KG1 (cell line): ENCODE measurements at regions not wholly inside any gene's neighbourhood (a gene's known extent, or its start where the extent isn't known, plus 50 kb on each side); places are given as distances from the start of the nearest gene placed in this dataset.

Experiments used
- DNase-seq: peaks from one replicate; lab custom pipeline; 2025; lab: John Stamatoyannopoulos, UW

DNA sequence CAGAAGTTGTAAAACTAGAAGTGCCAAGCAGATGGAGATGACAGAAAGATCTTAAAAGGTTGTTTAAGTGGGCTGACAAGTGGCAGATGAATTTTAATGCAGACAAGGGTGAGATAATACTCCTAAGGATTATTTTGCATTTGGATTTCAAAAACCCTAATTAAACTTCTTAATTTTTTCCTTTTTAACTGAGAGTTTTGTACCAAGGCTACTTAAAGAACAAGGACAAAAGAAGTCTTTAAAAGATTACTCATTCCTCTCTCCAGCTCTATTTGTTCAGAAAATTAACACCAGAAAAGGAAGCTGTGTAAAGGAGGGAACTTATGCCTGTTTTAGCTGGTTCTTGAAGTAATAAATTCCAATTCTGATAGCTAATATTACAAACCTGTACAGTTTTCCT lies 275.4 kb downstream of the ETNK1 start:
- DNase-seq, result no peak

DNA sequence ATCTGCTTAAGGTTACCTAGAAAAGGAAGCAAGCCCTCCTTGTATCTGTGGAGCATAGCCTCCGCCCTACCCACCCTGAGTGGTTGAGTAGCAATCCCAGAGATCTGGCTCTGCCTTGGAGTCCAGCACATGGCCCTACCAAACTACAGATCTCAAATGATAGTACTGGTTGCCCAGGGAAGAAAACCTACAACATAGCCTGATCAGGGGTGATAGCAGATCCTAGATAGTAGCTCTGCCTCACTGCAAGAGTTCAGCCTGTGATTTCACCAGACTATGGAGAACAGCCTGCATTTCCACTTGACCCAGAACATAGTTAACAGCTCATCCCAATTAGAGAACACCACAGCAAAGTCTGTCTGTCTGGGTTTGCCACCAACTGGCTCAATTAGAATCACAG lies 279.5 kb downstream of the ETNK1 start:
- no peak for DNase-seq

DNA sequence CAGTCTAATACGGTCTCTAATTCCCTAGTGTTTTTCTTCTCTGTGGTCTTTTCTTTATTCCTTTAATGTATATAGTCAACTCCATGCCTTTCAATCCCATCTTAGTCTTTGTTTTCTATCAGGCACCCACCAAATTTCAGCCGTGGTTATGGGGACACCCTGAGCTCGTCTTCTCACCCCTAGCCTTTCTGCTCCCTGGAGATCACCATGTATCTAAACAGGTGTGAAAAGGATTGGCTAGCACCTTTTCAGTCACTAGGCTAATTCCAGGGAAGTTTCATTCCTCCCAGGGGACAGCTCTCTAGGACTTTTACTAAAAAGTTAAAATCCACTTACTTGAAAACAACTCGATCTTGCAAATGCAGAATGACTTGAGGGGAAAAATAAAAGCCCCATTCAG lies 291.3 kb downstream of the ETNK1 start:
- no peak for DNase-seq

DNA sequence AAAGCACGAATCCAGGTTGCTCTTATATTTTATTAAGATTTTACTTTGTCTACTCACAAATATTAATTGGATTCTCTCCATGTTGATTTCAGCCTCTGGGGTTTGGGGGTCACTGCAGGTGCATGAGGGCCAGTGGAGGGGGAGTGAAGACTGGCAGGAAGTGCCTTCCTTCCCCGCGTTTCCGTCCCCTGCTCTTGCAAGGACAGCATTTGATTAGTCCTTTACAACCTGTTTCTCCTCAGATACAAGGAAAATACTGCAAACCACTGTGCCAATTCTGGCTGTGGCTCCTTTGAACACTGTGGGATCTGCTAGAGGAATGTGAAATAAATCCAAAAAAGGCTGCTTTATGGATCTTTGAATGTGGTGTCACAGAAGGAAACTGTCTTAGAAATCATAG lies 291.8 kb downstream of the ETNK1 start:
- no peak for DNase-seq

DNA sequence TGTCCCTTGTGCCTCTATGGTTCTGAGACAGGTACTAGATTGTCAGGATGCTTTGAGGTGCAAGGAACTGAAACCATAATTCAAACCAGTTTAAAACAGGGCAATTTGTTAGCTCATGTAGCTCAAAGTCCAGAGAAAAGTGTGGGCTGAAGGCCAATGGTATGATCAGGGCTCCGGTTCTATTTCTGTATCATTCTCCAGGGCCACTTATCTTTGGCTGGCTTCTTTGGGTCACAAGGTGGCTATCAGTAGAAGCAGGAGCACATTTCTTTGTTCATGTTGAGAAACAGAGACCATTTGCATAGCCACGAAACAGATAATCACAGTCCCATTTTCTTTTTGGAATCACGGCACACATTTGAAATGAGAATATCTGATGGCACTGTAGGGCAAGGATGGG lies 294.9 kb downstream of the ETNK1 start:
- DNase-seq, result no peak

DNA sequence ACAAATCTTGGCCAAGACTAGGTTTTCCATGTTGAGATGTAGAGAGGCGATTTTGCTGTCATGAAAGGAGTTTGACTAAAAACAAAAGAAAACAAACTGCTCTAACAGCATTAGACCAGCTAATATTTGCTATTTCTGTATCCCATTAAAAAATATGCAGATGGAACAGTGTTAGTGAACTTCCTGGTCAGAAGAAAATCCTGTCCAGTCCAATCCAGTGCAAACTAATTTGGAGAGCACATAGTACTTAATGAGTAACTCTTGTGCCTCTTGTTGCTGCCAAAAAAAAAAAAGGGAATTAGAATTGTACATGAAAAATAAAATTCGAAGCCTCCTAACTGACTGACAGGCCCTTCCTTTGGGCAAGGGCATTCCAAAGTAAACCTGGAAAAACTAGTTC lies 298.8 kb downstream of the ETNK1 start:
- DNase-seq, result no peak

DNA sequence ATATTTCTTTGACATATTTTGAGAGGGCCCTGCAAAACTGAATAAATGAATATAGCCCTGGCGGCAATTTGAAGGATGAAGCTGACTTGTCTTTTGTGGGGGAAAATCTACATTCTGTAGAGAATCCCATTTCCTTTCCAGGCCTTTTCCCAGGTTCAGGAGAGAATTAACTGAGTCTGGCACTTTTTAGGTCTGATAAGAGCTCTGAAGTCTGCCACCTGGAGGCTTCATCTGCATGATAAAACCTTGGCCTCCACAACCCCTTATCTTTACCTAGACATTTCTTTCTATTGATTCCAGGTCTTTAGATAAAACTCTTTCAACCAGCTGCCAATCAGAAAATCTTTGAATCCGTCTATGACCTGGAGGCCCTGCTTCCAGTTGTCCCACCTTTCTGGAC lies 299.4 kb downstream of the ETNK1 start:
- DNase-seq, result no peak

DNA sequence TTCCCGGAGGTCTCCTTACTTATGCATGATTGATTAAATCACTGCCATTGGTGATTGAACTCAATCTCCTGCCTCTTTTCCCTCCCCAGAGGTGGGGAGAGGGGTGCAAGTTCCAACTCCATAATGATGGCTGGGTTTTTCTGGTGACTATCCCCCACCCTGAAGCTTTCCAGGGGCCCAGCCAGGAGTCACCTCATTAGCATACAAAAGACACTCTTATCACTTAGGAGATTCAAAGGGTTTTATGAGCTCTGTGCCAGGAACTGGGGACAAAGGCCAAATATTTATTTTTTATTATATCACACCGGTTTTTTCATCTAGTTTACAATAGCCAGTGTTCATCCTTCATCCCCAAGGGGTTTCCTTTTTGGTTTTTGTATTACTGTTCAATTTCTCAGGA lies 300.7 kb downstream of the ETNK1 start:
- no peak for DNase-seq

DNA sequence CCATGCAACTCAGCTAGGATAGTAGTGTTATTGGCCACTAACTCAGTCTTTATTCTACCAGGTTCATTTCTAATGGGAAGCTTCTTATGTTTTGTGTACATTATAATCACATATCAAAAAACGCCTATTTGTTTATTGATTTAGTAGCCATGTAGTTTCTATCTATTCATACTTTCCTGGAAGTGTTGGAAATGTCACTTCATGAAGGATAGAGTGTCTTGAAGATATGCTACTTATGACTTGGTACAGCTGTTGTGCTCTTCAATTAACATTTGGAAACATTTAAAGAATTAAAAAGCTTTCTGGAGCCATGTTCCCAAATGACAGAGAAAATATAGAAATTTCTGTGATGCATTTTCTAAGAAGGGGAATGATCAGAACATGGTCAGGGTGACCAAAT lies 307.5 kb downstream of the ETNK1 start:
- DNase-seq, result no peak

DNA sequence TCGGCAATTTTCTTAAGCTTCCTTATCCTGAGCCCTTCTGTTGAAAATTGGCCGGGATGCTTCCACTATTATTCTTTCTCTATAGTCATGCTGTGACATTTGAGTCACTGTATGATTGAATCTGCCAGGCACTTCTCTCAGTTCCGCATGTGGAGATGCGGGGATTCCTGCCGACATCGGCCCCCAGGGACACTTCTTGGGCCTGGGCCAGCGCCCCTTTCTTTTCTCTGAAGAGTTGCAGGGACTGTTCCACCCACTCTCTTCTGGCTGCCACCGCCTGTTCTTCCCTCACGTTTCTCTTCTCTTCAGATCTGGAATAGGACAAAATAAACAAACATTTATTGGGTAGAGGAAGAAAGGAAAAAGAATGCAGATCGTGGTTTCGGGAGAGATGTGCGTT lies 310.1 kb downstream of the ETNK1 start:
- no peak for DNase-seq

DNA sequence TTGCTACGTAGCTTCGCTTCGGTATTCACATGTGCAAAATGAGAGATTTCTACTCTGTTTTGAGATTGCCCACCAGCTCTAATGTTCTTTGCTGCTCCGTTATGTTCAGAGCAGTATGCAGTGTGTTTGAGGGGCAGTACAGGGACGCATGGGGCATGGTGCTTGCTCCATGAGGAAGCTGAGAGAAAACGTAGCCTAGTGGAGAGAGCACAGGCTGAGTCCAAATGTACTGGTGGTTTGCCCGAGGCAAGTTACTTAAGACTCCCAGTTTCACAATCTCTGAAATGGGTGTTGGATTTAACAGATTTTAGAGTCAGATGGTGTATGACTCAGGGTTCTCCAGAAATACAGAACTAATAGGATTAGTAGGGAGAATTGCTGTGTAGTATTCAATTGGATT lies 310.5 kb downstream of the ETNK1 start:
- no peak for DNase-seq

DNA sequence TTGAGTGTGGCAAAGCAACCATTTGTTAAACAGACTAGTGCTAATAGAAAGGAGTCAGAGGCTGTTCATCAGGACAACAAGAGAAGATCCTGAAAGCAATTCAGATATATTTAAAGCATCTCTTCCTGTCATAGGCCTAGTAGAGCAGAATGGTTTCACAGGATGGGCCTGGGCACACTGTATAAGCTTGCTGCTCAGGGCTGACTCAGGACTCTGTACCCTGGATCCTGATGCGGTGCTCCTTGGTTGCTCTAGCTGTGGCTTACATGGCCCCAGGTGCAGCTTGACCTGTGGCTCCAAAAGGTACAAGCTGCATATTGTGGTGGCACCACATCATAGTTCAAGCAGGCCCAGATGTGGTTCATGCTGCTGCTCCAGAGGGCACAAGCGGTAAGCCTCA lies 313.4 kb downstream of the ETNK1 start:
- no peak for DNase-seq

DNA sequence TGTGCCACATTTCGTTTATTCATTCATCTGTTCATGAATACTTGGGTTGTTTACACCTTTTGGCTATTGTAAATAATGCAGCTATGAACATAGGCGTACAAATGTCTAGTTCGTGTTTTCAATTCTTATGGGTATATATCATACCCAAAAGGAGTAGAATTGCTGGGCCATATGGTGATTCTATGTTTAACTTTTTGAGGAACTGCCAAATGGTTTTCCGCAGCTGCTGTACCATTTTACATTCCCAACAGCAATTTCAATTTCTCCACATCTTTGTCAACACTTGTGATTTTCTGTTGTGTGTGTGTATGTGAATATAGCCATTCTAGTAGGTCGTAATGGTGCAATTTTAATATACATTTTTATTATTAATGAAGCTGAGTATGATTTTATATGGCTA lies 326.2 kb downstream of the ETNK1 start:
- DNase-seq, result no peak

DNA sequence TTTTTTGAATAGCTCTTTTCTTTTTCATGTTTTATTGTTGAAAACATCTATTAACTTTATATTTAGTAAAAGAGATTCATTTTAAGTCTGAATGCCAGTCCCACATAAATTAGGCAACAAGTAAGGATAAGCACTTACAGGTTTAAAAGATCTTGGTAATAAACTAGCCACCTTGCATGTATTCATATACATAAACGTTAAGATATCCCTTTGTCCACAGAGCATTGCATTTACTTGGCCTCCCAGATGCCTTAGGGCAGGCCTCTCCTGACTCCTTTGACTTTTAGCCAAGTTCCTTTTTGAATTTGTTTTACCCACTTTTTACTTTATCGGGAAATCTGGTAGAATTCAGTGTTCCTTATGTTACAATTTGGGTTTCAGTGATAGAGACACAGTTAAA lies 331.7 kb downstream of the ETNK1 start:
- no peak for DNase-seq

DNA sequence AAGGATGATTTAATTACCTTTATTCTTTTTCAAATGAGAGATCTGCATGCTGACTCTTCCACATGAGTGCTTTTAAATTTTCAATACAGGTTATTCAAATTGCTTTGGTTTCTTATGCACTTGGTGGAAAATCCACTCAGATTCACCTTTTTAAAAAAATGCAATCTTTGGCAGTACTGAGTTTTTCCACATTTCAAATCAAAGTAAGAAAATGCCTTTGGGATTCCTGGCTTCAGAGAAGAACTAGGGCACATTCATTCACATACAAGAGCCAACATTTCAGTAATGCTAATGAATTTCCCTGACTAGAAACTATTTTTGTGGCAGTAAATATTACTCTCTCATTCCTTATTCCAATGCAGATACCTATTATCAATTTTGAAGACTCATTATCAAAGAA lies 342.2 kb downstream of the ETNK1 start:
- DNase-seq, result no peak

DNA sequence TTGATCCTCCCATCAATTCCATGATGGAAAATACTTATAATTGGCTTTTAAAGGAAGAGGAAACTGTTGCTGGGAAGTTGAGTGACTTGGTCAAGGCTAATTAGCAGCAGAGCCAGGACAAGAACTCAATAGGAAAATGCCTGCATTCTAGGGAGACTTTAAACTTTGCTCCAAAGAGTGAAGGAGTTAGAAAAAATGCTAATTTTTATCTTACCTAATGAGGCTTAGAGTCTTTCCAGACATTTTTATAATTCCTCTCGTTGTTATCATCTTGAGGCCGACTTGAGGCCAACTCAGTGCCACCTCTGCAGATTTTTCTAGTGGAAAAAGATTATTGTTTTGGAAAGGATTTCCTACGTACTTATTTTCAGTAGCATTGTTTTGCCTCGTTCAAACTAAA lies 344.6 kb downstream of the ETNK1 start:
- DNase-seq, result no peak

DNA sequence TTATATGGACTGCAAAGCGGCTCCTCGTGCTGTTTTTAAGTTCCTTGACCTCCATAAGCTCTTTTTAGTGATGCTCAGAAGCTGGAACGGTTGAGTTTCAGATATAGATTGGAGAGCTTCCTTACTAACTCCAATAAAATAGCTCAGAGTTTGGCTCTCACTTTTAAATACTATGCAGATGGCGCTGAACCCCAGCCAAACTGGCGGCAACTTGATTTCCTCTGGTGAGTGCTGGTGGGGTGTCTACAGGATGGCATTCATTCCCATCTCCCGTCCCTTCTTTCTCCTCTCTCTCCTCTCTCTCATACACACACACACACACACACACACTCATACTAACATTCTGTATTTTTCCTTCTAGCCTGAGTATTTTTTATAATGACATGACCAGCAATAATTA lies 346.3 kb downstream of the ETNK1 start:
- no peak for DNase-seq

DNA sequence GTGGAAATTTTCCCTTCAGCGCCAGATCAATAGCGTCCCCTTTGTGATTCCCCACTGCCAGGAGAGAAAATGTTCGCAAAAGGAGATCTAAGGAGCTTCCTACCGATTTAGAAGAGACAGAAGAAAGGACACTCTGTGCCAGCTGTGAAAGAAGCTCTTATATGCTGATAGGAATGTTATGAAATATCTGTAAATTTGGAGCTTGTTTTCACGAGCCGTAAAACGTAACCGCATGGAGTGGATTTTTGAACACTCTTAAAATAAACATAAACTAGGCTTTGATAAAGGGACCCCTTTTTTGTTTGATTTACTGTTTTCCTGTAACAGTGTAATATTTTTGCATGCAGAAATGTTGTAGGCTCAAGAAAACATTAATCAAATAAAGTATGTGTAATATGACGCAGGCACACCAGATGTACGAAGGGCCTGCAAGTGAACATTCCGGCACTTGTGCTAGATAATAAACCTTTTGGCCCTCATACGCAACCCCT lies 346.8 kb downstream of the ETNK1 start:
- no peak for DNase-seq

DNA sequence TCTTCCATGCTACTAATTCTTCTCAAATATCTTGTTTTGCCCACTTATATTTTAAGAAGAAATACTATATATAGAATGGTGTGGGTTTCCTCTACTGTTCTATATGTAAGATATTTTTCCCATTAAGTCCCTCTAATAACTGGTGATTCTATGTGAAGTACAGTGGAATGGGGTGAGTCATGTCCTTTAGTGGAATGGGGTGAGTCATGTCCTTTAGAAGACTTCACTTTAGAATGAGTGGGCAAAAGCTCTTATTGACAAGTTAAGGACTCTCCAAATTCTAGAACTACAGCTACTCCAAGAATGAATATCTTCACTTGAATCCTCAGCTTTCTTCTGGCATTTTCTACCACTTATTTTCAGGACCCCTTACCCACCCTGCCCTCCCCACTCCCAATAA lies 349.9 kb downstream of the ETNK1 start:
- DNase-seq, result no peak

DNA sequence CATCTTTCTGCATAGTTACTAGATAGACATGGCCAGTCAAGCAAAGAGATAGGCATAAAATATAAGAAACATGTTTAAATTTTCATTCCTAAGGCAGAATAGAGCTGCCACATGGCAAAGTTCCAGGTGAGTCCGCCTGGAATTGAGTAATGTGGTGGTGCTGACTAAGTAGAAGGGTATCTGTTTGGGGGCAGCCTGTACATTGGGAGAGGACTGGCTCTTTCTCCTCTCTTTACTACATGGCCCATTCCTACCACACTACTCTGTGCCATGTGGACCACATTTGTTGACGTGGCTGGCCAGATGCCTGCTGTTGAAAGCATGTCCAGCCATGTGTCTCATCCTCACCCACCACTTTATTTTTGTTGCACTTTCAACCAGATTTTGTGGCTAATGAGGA lies 354.0 kb downstream of the ETNK1 start:
- no peak for DNase-seq

DNA sequence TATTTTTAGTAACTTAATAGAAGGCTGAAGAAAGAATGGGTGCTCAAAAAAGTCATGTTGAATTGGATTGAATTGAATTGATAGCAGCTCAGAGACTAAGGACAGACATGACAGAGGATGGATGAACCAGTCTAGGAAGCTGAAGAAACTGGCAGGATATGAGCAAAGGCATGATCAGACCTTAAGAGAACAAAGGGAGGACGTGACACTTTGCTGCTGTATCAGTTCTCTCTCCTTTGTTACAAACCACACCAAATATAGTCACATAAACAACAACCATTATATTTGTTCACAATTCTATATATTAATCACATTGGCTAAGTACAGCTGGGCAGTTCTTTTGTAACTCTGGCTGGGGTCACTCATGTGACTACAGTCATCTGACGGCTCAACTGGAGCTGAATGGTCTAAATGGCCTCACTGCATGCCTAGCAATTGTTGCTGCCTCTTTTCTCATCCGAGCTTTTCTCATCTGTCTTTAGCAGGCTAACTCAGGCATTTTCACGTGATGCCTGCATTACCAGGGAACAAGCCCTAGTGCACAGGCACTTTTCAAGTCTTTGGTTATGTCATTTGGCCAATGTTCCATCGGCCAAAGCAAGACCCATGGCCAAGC lies 355.0 kb downstream of the ETNK1 start:
- no peak for DNase-seq

DNA sequence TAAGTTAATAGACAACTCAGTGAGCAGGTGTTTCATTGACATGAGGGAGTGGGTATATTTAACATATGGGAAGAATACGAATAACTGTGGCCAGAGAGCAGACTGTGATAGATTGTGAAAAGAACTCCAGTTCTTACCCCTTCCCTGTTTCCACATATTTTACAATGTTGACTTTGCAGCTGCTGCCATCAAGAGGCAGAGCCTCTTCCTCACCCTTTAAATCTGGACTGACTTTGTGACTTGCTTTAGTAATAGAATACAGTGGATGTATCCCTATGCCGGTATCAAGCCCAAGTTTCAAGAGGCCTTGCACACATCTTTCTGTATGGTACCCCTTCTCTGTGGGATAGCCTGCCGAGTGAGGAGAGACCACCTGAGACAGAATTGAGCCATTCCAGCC lies 356.7 kb downstream of the ETNK1 start:
- no peak for DNase-seq

DNA sequence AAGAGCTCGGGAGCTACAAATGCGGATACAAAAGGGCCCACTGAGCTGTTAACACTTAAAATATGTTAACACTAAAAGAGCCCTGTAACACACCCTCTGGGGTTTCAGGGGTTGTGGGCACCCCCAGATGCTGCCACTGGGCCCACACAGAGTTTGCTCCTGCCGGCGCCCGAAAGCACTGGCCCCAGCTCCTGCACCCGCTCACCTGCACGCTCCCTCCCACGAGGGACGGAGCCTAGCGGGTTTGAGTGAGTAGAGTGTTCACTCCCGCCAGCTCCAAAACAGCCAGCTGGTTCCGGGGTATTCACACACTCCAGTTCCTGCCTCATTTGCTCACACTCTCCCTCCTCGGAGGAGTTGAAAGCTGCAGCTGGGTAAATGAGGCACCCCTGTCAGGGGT lies 357.7 kb downstream of the ETNK1 start:
- DNase-seq, result no peak

DNA sequence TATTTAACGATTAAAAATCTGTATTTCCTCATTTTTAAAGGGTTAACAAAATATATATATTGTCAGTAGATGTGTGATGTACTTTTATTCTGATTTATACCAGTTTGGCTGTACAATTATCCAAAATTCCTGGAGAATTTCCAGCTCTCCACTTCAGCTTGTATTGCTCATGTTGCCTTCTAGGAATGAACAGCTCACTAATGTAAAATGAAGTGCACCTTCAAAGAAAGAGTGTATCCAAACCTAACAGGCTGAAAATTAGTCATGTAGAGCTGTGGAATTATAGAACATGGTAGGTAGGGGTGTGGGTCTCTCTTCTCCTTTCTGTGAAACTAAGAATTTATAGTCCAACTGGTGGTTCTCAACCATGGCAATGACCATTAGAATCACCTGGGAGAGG lies 362.0 kb downstream of the ETNK1 start:
- DNase-seq, result no peak

DNA sequence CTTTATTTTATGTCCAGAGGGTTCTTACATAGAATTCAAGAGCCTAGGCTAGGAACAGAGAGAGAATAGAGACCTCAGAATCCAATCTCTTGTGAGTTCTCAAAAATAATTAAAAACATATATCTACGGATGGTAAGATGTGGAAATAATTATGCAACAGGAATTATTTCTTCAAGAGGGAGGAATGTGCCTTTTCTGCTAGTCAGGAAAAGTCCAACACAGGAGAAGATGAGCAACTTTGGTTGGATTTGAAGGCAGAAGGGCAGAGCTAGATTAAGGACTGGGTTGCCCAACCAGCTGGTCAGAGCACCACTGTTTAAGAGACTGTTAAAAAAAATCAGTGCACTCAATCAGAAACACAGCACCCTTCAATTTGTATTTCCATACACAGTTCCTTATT lies 365.5 kb downstream of the ETNK1 start:
- no peak for DNase-seq
